Lower leg skin (tissue), 3 donors: ENCODE measurements at regions not wholly inside any gene's neighbourhood (a gene's known extent, or its start where the extent isn't known, plus 50 kb on each side); places are given as distances from the start of the nearest gene placed in this dataset.

Experiments used
- POLR2A ChIP-seq, 2 donors: fragments of 450-650 bp; IDR thresholded peaks; one replicate each; pipeline ENCODE4 v1.6.1; 2016 to 2017; ENCODE audit warnings: antibody characterized with exemption in 2 of 2, mild to moderate bottlenecking in 1 of 2, moderate library complexity in 1 of 2
- TF ChIP-seq, protein P1 (sequence below), 3 donors: fragments of 450-650 bp; IDR thresholded peaks; one replicate each; pipeline ENCODE4 v1.5.1; 2016; ENCODE audit warnings: antibody characterized with exemption in 3 of 3, mild to moderate bottlenecking in 3 of 3, moderate library complexity in 2 of 3

DNA sequence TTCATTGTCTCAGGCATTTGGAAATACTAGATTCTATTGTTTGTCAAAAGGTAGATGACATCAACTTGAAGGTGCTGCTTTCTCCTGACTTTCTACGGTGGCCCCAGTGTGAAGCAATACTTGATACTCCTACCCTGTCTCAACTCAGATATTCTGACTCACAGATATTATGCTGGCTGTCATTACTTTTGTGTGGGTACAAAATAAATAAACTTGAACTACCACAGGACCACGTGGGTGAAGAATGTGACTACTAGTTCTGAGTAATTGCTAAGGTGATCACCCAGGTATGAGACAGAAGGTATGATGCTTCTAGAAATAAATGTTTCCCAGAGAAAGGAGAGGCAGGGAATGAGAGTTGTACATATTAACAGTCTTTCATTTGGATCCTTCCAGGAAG is 275.3 kb upstream of the SPOCK3 start:
- TF ChIP-seq POLR2A (IDR thresholded peaks at IDR 0.05): no peak
- TF ChIP-seq, protein P1, sequence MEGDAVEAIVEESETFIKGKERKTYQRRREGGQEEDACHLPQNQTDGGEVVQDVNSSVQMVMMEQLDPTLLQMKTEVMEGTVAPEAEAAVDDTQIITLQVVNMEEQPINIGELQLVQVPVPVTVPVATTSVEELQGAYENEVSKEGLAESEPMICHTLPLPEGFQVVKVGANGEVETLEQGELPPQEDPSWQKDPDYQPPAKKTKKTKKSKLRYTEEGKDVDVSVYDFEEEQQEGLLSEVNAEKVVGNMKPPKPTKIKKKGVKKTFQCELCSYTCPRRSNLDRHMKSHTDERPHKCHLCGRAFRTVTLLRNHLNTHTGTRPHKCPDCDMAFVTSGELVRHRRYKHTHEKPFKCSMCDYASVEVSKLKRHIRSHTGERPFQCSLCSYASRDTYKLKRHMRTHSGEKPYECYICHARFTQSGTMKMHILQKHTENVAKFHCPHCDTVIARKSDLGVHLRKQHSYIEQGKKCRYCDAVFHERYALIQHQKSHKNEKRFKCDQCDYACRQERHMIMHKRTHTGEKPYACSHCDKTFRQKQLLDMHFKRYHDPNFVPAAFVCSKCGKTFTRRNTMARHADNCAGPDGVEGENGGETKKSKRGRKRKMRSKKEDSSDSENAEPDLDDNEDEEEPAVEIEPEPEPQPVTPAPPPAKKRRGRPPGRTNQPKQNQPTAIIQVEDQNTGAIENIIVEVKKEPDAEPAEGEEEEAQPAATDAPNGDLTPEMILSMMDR (IDR thresholded peaks at IDR 0.05): no peak
